ENCODE measurements at regions not wholly inside any gene's neighbourhood (a gene's known extent, or its start where the extent isn't known, plus 50 kb on each side); places are given as distances from the start of the nearest gene placed in this dataset.
A peak's percentile ranks its signal among the peaks of the same experiment; 100 is the strongest.

DNA sequence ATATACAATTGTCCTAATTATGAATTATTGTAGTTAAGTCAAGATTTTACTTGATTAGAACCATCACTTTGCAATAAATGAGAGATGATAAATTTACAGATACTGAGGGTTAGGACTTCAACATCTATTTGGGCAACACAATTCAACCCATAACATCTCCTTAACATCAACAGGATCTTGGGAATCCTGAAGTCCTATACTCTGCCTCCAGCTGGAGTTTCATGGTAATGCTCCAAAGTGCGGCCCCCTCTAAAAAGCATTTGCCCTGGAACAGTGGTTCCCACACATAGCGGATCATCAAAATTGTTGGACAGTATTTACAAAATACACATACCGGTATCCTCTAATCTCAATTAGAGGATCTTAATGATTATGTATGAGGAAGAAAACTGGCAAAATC, 618.6 kb downstream of the CENPC start:
- DNase-seq = peak; percentile 8

DNA sequence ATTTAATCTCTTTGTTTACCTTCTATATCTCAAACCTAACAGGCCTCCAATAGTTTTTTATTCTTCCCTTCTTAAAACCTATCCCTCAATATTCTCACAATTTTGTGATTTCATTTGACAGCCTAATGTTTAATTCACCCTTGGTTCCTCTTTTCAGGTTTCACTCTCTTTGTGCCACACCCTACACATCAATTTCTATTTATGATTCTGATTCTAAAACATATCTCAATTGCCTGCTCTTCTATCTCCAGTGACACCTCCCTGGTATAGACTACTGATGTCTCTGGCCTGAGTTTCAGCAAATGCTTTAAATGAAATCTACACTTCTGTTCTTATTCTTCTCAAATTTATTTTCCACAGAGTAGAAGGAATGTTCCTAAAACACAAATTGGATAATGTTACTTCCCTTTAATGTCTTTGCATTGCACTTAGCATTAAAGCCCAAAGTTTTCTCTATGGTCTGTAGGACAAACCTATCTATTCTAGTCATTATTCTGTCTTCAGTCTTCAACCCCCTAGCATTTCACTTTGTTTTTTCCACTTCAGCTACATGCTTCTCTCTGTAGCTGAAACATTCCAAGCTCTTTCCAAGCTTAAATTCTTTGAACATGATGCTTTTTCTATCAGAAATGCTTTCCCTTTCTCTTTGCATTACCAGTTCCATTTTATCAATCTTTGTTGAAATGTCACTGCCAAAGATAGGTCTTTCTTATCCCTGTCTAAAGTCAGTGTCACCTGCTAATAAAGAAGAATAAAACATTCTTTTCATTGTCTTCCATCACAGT, 622.0 kb downstream of the CENPC start:
- DNase-seq = no peak

DNA sequence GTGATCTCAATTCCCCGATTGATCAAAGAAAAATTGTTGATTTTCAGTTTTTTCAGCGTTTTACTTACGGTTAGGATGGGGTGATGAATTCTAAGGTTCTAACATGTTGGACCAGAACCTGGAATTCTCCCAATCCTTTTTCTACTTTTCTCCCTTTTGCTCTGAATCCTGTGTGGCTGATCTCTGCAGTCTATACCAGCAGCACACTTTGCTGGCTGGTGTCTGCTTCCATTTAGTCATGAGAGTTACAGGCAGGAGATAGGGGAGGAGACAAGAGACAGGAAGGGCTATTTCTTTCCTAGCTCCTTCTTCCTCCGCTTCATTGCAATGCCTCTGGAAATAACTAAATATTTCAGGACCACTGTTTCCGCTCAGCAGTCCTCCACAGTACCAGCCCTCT, 623.9 kb downstream of the CENPC start:
- DNase-seq = no peak

DNA sequence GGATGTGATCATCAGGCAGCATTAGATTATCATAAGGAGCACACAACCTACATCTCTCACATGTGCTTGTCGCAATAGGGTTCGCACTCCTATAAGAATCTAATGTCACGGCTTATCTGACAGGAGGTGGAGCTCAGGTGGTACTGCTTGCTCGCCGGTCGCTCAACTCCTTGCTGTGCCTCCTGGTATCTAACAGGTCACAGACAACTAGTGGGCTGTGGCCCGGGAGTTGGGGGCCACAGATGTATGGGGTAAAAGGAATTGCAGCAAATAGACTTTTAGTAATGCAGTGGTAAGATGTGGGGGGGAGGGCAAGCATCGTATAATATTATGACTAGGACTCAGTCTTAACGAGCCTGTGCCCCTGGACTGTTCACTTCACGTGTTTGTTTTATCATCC, 624.8 kb downstream of the CENPC start:
- no peak for DNase-seq

DNA sequence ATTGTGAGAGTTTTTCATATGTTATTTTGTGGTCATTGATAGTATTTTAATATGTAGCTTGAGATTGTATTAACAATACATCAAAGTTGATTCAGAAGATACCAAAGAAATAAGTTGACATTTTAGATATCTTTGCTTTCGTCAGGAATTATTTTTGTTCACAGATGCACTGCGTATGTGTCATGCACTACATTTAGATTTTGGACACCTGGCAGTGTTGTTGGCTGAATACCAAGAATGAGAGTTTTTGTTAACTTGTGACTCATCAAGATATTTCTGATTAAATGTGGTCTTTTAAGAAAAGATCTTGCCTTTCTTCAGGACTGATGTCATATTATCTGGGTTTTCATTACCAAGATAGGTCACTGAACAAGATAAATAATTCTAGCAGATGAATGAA, 633.4 kb downstream of the CENPC start:
- DNase-seq = peak; percentile 11

DNA sequence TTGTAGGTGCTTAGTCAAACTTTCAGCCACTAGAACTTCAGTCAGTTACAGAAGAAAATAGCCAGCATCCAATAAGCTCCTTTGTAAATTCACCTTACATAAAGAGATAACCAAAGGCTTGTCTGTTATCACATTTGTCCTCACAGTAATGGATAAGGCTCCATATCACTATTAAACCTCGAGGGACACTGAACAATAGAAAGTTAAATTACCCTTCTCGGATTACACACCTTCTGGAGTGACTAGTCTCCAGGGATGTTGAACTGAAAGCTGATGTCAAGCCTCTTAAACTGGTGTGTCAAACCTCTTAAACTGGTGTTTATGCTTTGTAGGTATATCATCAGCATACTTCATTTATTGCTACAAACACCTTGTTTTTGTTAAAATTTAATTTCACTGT, 639.0 kb downstream of the CENPC start:
- peak; percentile 88 for DNase-seq

DNA sequence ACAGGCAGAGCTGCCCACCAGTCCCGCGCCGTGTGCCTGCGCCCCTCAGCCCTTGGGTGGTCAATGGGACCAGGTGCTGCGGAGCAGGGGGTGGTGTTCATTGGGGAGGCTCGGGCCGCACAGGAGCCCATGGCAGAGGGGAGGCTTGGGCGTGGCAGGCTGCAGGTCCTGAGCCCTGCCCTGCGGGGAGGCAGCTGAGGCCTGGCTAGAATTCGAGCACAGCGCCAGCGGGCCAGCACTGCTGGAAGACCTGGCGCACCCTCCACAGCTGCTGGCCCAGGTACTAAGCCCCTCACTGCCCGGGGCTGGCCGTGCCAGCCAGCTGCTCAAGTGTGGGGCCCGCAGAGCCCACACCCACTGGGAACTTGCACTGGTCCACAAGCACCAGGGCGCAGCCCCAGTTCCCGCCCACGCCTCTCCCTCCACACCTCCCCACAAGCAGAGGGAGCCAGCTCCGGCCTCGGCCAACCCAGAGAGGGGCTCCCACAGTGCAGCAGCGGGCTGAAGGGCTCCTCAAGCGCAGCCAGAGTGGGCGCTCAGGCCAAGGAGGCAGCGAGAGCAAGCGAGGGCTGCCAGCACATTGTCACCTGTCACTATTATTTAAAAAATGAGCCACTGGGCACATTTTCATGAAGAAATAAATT, 645.8 kb downstream of the CENPC start:
- DNase-seq = no peak

DNA sequence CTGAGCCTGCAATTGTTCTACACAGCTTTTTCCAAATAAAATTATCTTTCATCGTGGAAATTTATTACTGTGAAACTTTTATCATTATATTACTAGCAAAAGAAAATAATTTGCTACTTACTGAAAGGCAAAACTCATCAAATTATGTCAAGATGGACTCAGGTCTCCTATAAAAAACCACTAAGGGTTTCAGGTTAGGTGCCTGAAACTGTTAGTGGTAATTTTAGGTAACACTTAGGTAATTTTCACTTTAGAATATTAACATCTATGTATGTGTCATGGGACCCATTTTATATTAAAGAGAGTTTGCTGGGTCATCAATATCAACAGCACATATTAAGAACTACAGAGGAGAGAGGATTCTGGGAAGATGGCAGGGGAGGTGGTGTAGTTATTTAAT, 651.5 kb downstream of the CENPC start:
- no peak for DNase-seq

DNA sequence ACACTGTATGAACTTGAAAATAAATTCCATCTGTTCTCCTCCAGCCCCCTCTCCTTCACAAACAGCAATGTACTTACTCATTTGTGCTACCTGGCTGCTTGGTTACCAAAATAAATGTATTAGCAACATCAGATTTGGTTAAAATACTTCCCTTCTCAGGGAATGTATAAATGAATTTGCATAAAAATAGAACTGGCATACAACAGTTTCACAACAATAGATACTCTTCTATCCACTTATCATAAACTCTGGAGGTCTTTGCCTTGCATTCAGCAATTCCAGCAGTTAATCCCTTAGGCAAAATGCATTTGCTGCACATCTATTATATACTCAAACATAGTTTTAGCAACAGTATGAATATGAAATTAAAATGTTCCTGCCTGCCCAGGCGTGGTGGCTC, 658.2 kb downstream of the CENPC start:
- DNase-seq = no peak

DNA sequence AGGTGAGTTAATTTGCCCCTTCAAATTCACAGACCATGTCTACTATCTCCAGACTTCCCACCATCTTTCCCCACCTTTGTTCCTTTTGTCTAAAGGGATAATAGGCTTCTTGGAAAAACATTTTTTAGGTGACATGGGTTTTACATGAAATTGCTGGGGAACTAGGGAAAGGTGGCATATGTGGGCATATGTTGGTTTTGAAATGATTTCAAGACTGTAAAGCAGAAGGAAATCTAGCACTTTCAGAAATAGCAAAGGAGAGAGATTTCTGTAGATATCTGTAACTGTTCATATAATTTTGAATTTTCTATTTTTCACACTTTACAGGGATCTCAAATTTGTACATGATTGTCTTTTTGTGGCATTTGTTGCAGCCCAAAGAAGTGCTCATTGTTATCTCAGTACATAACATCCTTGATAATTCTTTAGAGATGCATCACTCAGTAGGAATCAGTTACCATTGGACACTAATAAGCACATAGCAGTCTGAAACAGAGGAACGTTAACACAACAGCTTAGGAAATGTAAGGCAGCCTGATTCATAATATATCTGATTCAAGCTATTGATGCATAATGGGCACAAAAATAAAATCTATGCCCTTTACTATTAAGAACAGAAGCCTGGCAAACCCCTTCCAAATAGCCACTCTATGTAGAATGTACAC, 659.7 kb downstream of the CENPC start:
- no peak for DNase-seq

DNA sequence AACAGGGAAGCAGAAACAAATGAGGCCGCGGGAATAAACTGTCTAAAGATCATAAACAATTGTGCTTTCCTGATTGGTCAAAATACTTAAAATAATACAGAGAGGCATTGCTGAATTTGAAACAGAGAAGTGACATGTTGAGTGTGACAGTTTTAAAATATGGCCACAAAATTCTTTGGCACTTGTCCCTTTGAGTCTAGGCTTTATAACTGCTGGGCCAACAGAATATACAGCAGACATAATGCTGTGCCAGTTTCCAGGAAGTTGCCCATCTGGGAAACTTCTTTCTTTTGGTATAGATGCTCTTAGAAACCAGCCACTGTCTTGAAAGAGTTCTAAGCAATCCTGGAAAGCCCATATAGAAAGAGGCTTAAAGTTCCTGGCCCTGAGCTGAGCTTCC, 668.4 kb downstream of the CENPC start:
- DNase-seq = no peak

DNA sequence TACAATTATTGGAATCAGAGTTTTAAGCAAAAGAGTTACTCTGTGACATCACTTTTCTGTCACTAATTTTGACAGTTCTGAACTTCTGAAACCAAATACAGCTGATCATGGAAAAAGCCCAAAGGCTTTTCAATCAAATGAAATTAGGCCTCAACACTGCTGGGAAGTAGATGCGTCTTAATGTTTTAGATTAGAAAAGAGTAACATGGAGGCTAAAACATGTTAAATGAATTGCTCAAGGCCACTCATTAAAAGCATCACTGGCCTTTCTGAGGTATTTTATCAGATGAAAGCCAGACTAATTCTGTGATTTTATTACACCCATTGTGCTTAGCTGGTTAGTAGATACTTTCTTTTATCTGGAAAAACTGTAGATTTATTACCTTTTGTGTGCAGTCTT, 672.6 kb downstream of the CENPC start:
- DNase-seq = no peak

DNA sequence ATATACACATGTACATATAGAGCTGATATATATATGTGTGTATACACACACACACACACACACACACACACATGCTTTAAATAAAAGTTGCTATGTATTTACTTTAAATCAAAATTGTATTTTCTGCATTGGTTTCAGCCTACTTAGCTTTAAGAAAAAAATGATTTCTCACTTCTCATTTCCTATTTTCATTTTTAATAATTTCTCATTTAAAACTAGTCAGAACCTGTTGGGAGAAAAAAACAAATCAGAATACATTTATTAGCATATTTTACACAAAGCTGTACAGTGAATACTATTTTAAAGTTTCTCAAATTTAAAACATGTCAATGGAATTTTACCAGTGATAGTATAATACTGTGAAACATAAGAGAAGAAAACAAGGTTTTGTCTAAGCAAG, 681.8 kb downstream of the CENPC start:
- no peak for DNase-seq

DNA sequence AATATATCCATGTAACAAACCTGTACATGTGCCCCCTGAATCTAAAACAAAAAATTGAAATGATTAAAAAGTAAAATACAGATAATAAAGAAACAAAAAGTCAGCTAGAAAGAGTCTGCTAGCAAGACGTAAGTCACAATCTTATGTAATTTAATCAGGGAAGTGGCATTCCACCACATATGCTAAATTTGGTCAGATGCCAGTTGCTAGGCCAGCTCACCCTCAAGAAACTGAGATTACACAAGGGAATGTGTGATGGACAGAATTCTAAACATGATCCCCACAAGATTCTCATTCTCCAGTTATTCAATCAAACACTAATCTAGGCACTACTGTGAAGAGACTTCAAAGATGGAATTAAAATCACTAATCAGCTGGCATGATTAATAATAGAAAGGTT, 689.3 kb downstream of the CENPC start:
- DNase-seq = no peak

DNA sequence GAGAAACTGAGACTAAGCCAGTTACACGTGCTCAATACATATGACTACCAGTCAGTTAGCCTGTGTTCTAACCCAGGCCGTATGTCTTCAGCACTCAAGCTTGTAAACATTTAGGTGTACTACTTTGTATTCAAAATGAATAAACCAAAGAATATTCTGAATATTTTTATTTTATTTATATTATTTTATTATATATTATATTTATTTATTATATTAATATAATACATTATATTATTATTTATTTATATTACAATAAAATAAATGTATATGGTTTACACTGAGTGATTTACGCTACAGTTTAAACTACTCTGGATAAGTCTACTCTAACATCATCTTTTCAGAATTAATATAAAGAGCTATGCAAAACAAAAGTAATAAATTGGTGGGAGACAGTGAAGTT, 691.5 kb downstream of the CENPC start:
- DNase-seq = no peak

DNA sequence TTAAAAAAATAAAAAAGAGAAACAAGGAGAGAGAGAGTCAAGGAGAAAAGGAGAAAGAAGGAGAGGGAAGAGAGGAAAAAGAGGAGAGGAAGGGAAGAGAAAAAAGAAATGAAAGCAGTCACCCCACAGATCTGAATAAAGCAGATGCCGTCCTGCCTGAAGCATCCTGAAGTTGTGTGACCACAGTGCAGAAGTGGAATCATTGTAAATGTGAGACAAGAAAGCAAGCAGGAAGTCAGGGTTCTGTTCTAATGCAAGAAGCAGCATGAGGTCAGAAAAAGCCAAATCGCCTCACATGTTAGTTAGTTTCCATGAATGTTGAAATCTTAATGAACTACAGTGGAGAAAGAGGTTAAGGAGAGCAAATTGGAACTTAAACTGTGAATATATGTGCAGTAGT, 692.5 kb downstream of the CENPC start:
- peak; percentile 1 for DNase-seq

DNA sequence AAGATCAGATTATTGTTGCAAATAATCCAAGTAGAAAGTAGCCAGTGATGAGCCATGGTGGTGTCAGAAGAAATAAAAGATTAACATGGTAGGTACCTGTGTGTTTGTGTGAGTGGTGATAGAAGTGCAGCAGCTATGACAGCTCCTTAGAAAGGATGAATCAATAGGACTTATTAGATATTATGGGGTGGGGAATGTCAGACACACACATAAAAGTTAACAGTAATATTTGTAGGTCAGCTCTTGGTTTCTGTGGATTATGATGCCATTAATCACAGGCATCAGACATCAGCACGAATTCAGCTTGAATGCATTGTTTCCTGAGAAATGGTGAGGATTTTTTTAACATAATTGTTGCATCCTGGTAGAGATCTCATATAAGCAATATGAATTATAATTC, 695.7 kb downstream of the CENPC start:
- no peak for DNase-seq

DNA sequence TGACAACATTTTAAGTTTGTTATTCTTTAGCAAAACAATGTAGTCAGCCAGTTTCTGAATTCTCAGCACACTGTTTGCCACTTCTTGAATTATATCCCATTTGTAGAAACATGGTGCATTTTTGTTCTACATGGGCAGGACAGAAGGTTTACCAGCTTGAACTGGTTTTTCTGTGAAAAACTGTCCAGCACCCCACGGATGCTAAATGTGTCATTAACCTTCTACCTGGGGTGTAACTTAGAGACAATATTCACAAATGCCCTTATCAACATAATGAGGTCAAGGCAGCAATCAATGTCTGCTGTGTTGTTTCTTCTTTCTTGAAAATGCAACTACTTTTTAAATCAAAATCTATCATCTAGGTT, 702.6 kb downstream of the CENPC start:
- peak; percentile 61 for DNase-seq

DNA sequence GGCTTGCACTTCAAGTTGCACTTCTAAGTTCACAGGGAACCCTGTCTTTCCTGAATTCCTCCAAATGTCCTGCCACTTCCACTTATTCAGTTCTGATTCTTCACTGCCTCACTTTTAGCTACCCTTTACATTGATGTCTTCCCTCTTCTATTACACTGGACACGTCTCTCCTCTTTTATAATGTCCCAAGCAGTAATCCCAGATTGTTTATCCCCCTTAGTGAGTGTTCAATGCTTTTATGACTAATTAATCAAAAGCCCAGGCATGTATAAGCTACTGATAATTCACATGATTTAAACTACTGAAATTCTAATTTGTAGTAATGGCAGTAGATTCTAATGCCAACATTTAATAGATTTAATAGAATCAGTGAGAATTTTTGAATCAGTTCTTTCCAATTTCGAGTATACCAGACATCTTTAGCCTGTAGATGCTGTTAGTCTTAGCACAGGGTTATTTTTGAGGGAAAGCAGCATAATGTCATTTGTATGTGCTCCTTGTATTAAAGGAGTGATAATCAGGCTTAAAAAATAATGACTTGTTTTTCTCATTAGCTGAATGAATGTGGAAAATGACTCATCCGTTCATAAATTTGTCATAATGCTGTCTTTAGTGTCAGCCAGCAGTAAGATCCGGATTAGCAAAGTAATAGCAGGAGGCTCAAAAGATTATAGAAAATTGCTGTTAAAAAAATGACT, 703.1 kb downstream of the CENPC start:
- peak; percentile 41 for DNase-seq

DNA sequence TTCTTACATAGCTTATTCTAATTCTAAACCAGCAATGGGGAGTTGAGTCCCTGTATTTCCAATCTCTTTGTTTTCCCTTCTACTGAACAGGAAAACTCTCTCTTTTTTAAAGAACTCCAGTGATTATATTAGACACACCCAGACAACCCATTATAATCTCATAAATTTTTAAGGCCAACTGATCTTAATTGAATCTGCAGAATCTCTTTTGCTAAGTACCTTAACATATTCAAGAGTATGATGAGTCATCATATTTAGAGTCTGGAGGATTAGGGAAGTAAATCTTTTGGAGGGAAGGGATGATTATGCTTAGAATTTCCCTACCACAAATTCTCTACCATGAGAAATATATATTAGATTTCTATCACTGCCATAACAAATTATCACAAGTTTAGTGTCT, 705.1 kb downstream of the CENPC start:
- peak; percentile 6 for DNase-seq

DNA sequence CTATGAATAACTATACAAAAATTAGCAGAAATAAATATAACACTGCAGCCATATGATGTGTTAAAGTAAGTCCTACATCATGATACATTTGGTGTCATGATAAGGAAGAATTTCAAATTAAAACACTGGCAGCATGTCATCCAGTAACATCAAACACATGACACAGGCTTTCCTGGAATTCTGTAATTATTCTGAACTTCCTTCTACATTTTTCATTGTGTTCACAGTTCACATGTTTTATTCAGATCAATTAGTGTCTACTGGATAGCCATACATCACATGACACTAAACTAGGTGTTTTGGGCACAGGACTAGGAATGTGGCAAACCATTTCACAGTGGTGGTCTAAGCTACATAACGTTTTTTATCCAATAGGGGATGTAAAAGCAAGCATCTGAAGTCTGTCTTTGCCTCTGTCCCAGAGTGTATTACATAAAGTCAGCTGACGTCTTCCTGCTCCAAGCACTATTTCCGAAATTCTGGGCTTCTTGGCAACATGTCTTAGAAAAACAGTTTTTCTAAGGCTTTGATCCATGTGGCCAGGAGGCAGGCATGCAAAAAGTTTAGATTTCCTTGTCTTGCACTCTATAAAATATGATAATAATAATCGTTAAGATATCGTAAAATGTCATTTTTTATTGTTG, 707.9 kb downstream of the CENPC start:
- DNase-seq = no peak

DNA sequence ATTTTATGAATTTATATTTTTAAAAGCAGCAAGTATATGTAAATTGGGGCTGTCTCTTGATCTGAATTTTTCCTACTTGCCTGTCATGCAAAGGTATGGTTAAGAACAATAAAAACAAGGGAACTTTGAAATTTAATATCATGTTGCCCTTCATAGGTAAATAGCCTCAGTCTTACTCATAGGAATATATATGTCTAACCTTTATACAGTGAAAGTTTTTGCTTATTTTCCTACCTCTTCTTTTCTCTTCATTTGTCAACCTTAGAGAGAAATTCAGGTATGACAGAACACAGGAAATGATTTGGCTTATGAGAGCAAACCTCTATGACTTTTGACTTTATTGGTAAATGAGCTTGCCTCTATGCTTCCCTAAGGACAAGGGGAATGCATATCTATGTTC, 716.0 kb downstream of the CENPC start:
- no peak for DNase-seq

DNA sequence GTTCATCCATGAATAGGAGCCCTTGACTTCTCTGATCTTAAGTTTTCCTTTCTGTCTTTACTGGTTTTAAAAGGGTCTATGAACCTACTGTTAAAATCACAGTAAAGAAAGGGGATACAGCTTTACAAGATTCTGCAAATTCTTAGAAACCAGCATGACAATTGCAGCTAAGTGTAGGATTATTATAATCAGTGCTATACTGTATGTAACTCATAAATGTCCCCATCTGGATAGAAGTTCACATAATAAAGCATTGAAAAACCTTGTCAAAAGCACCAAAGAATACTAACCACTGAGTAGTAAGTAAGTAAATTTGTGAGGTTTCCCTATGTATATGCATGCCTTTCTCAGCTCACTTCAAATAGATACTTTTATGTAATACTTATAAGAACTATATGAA, 724.6 kb downstream of the CENPC start:
- DNase-seq = no peak

Data from NCI-H69 (cell line).